NCI-H2171 treated with DMSO at 0.1 percent for 48 hours (cell line): ENCODE measurements at regions not wholly inside any gene's neighbourhood (a gene's known extent, or its start where the extent isn't known, plus 50 kb on each side); places are given as distances from the start of the nearest gene placed in this dataset.
A peak's percentile ranks its signal among the peaks of the same experiment; 100 is the strongest.

Experiments
- DNase-seq: peaks from one replicate; lab custom pipeline; 2025; lab: John Stamatoyannopoulos, UW

DNA sequence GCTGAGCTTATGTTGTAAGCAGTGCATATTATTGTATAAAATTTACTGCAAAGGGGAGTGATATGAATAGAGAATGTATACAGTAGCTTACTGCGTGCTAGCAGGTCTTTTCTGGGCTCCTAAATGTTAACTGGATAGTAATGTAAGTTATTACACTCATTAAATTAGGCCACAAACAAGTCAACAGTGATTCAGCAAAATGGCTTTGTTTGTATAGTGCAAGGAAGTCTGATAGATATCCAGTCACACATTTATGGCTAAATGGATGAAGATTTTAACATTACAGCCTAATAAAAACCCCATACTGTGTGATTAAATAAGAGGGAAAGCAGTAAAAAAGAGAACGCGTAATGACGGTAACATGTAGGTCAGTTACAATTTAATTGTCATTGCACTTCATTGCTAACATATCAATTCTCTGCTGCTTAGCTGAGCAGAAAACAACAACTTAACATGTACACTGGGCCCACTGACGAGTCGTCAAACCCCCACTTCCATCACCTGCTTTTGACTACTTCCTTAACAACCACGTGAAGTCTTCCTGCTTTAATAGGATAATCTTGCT, 665.0 kb upstream of the FANCL start:
- DNase-seq: peak; percentile 27

DNA sequence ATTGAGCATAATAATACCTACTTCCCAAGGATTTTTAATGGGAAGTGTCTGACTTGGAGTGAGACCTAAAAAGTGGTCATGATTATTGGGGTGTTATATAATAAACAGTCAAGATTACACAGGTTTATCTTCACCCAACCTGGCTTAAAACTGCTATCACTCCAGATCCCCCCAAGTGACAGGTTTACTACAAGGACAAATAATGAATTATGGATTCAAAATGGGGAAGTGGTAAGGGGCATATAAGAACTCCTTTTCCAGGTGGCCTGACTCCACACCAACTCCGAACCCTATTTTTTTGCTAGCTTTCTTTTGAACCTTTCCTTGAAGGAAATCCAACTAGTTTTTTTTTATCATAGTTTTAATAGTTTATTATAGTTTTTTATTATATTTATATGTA, 663.0 kb upstream of the FANCL start:
- no peak for DNase-seq

DNA sequence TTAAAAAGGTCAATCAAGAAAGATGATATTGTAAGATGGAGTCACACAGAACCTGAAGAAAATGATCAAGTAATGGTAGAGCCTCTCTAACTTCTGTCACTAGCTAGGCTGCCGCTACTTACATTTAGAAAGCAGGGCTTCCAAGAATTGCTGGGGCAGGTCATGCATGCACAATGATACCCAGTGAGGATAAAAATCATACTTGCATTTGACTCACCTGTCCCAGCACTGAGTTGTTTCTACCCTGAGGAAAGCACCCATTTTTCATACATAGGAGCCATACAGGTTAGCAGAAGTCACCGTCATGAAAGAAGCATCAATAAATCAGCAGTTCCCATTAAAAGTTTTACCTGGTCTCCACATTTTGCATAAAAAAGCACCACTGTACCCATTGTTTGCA, 662.3 kb upstream of the FANCL start:
- DNase-seq: no peak

DNA sequence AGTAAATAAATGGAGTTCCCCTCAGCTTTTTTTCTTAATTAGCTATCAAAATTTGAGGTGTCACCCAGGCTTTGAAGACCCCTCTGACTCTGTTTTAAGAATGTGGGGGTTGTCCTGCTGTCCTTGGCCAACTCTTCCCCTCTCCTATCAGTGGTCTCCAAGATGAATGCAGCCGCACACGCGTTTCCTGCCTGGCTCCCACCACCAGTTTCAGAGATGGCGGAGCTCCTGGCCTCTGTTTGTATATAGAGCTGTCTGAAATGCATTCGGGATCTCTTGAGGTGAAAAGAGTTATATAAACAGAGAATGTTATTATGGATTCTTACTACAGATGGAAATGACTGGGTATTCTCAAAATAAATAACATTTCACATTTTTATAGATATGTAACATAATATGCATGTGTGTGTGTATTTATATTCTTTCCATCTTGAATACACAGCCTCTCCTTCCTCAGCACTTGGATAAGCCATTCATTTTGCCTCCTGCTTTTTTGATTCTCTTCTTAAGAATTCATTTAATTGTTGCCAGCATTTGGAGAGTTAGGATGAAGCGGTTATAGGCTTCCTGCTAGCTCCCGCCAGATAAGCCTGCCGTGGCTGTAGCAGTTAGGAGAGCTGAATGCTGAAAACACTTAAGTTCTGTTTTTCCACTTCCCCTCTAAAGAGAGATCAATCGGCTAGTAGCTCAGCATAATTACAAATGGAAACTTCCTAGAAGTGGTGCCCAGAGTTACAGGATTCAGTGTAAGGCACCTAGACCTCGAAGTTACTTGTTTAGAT, 659.3 kb upstream of the FANCL start:
- no peak for DNase-seq

DNA sequence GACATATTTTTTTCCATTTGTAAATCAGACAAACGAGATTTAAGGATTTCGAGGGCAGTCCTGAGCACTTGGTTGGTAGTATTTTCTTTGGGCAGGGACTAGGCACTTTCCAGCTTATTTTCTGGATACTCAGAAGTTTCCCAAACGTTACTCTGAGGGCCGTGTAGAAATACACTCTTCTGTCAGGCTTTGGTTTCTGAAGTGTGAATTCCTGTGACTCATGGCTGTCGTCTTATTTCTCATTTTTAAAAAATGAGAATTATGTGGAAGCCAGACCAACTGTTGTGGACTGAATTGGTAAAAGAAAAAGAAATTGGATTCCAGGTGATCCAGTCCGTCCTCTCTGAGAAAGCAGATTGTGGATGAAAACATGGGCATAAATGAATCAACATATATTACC, 658.6 kb upstream of the FANCL start:
- DNase-seq: no peak

DNA sequence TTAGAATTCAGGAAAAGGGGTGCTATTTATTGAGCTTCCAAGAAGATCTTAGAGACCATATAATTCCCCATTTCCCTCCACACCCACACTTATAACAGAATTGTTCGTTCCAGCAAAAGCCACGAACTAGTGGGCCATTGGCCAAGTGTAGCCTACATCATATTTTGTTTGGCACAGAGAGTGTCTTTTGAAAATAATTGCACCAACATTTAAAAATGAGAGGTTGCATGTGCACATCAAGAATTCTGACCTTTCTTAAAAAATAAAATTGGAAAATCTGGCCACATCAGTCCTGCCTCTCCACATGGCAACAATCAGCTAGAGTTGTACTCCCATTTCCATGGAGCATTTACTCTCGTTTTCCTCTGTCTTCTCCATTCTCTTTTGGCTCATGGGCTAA, 655.5 kb upstream of the FANCL start:
- no peak for DNase-seq

DNA sequence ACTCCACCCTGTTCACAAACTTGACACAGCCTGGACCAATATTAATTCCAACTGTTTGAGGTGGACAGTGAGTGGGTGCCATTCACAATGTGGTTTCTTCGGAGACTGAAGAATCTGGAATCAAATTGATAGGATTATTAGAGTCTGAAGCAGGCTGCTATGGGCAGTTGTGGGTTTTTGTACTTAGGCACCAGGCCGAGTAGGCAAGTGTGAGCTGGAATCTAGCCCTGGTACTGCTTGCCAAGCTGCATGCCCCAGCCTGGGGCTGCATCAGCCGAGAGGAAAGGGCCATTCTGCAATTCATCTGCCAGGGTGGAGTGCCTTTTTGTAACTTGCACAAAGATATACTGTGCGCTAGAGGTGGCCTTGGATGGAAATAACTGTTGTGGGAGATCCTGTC, 654.7 kb upstream of the FANCL start:
- DNase-seq: no peak

DNA sequence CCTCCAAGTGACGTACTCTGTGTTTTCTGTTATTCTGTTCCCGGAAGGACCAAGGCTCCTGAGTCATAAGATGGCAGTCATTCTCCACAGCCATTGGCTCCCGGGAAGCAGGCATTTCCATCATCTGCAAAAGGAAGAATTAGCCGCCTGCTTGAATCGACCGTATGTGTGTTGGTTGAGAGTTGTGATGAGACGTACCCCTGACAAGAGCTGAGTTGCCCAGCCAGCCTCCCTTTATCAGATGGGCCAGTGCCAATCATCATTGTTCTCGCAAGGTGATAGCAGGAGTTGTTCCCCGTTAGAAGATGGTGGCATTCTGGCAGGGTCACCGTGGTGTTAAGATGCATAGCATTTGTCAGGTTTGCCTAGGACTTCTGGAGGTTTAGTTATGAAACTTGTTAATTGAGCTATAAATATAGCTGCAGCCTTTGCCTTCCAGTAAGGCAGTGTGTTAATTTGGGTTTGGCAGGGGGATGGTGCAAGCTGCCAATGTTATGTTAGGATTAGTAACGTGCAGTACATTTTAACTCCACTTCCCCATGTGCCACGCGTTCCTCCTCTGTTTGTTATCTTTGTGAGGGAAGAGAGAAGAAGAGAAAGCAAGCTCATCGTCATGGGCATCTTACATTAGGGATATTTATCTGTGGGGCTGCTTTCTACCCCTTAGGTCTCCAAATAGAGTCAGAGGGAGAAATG, 652.7 kb upstream of the FANCL start:
- no peak for DNase-seq

DNA sequence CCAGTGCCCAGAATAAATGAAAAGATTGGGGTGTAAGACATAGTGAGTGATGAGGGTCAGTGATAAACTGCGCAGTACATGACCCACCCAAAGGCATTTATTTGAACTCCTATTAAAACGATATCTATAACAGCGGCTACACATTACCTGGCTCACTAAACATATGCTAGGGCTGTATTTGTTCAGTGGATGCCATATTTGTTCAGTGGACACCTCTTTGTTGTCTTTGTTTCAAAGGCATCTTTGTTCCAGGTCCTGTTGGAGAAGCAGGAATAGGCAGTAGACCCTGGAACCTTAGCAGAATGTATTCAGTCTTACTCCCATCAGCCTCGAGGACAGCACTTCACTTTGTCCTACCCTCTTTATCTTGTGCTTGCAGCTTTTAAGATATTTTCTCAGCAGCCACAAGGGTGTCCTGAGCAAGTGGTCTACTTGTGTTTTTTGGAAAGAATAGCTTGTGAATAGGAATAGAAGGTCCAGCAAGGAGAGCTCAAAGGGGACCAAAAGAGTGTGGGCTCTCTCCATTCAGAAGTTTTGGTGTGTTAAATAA, 650.8 kb upstream of the FANCL start:
- DNase-seq: no peak

DNA sequence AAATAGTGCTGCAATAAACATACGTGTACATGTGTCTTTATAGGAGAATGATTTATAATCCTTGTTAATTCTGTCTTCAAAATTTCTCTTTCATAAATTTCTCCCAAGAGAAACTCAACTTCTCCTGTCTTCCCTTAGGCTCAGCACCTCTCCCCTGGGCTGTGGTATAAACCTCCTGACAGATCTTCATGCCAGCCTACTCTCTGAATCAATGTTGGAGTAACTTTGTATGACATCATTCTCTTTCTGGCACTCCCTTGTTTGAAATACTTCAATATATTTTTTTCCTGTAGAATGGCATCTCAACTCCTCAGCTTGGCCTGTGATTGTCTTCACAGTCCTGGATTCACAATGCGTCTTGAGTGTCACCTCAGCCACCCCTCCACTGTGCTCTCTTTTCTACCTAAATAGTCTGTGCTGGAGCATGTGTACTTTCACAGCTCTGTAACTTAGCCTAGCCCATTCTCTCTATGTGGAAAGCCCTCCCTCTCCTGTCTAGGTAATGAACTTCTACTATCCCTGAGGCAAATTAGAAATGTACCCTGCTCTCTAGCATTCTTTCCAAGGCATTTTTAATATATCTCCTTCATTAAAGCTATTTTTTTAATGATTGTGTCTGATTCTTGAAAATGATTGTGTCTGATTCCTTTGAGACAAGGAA, 649.9 kb upstream of the FANCL start:
- no peak for DNase-seq

DNA sequence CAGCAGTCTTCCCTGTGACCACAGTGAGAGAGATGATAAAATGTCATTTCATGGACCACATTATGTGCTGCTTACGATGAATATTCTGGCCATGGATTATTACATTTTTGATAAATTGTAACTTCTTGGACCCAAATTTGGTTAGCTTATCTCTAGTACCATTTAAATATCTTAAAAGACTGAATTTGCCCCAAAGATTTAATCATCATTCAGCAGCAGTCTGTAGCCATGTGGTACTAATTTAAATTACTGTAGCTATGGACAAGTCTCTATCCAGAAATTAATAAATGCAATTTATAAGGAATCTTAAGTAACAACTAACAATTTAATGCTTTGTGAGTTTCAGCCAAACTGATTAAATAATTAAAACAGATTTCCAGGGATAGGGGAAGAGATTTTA, 644.9 kb upstream of the FANCL start:
- no peak for DNase-seq

DNA sequence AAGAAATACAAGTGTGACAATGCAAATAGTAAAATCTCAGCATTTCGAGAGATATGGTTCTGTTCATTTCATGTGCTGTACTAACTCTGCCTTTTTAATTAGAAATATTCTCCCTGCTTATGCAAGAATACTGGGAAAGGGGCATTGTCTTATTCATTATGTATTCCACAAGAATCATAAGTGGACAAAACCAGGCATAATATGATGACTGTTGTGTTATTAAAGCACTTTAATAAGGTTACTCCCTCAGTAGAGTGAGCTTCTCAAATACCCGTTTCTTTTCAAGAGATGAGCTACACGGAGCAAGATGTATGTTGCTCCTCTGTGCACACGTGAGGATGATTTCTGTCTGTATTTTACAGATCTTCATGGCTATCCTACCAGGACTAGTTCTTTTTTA, 638.7 kb upstream of the FANCL start:
- DNase-seq: no peak

DNA sequence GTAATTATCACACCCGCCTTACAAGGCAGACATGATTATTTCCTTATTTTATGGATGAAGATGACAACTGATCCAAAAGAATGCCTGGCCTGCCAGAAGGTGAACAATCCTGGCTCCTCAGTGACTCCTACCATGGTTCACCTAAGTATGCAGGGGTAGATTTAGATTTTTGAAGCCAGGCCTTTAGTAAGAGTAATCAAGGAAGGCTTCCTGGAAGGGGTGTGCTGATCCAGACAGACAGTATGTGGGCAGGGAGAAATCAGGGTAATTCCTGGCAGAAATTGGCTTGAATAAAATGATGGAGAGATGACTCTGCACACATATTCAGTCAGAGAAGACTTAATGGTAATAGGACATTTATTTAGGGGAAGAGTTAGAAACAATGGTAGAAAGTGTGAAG, 637.7 kb upstream of the FANCL start:
- no peak for DNase-seq

DNA sequence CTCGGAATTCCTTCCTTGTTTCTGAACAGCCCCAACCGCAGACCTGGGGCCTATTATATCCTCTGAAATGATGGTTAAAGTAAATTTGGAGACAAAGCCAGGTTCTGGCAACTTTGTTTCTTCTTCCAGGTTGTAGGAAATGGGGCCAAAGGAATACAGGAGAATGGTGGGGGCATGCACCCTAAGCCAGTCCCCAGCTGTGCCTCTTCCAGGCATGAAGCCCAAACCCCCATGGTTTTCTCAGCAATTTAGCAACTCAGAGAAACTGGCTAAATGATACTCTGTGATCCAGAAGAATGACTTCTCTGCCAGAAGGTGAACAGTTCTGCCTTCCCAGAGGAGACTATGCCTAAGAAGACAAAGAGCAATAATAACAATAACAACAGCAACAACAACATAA, 635.0 kb upstream of the FANCL start:
- DNase-seq: no peak

DNA sequence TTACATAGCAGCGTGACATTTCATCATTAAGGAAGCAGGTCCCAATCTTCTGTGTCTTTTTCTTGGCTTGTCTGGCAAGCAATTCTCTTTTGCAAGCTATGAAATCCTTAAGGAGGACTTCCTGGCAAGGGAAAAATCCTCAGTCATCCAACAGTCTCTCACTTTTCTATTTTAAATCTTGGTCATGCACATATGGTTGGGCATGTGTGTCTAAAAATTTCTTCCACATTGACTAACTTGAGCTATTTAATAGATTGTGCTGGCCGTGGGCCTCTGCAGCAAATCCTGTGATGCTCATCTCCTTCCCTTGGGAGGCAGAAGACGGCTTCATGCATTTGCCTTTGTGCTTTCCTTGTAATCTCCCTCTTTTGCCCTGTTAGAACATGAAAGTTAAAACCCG, 634.3 kb upstream of the FANCL start:
- DNase-seq: no peak

DNA sequence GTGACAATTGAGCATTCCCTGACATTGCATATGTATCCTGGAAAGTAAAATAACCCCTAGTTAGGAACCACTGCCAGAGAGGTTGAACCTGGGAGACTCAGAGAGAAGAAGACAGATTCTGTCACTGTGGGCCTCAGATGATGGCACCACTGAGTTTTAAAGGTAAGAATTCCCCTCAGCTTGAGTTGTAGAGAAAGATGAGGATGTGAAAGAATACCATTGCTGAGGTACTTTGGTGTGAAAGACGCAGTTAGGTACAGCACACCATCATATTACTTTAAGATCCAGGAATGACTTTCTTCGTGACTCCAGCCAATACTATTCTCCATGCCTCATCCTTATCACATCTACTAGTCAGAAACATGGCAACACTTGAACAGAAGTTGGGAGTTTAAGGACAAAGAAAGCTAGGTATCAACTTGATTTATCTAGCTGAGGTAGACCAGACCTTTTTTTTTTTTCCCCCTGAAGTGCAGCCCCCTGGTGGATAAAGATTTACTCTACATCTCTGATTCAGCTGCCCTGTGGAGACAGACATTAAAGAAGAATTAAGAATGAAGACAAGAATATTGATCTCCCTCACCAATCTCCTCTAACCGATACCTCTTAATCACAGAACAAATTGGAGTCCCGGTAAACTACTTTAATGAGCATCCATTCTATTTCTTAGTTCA, 630.5 kb upstream of the FANCL start:
- DNase-seq: no peak

DNA sequence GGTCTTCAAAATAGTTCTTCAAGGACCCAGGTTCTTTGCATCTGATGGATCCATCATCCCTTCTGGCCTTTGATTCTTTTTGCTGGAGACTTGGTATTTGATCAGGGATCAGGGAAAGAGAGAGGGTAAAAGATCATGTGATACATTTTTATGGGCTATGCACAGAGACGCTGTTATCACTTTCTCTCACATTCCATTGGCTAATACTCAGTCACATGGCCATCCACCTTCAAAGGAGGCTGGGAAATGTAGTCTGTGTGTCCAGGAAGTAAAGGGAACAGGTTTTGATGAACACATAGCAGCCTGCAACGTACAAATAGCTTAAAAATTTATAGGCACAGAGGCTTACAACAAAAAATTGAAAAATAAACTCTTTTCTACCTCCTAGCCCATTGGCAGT, 629.6 kb upstream of the FANCL start:
- DNase-seq: no peak

DNA sequence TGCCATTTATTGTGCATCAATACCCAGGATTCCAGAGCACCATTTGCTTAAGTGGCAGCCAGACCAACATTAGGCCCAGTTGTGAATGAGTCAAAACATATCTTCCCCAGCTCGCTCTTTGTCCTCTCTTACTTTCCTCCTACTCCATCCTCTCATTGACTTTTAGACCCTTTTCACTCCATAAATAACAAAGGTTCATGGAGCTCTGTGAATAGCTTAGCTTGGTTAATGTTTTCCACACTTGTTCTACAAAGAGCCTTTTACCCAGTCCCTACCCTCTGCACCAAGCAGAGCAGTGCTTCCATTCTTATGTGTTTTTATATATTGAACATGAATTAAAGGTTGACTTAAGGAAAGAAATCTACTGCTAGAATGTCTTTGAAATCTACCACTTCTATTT, 625.8 kb upstream of the FANCL start:
- DNase-seq: no peak

DNA sequence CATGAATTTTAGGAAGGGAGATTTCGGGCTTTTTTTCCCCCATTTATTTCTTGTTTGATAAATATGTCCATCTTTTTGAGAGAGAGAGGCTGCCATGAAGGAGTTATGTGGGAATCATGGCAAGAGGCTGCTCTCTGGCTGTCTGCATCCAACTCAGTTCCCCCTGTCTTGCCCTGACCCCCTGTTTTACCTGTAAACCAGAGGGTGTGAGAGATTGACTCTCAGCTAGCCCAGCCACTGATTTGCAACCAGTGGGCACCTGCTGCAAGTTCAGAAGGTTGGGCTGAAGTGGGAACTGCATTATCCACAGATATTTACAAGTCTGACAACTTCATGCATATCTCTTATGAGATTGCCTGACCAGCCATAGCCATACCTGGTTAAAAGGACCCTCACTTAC, 625.4 kb upstream of the FANCL start:
- no peak for DNase-seq

DNA sequence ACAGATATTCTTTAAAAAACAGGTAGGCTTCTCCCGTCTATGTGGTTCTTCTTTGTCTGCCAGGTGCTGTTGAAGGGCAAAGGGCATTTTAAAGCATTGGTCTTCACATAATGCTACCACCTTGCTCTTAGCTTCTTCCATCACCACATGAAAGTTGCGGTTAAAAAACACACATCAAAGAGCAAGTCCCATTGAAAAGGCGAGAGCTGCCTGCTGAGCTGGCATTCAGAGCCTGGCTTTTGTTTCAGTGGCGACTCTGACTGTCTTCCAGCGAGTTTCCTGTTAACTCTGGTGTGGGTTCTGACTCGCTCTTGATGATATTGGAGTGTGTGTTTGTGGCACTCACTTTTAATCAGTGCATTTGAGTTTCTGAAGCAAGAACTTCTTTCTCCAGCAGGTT, 624.9 kb upstream of the FANCL start:
- DNase-seq: no peak

DNA sequence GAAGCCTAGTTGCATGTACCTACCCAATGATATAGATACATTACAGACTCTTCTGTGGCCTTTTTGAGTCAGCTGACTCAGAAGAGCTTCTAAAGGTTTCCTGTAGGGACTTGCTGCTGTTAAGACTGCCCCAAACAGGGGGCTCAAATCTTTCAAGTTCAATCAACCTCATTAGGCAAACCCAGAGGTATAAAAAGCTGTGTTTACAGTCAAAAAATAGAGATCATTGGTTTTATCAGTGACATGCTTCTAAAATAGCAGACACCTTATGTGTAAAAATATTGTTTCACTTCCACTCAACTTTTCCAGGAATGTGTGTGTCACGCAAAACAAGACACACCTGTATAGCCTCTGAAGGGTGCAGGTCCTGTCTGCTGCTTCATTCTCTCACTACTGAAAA, 624.3 kb upstream of the FANCL start:
- DNase-seq: no peak

DNA sequence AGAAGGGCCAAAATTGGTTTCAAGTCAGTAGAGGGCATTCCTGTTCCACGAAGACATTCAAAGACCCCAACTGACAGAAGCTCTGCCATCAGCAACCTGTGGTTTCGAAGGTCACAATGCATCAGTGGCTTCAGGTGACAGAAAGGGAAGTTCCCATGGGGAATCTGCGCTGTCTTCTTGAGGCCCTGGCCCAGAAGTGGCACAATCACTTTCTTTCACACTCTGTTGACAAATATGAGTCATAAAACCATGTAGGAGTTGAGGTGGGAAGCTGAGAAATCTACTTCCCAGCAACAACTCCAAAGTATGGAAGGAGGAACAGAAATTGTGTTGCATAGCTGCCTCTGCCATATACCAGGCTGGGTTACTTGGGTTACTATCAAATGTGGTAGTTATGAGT, 621.1 kb upstream of the FANCL start:
- DNase-seq: no peak
